Thyroid gland (tissue), 4 donors: ENCODE measurements at regions not wholly inside any gene's neighbourhood (a gene's known extent, or its start where the extent isn't known, plus 50 kb on each side); places are given as distances from the start of the nearest gene placed in this dataset.

Experiments used
- DNase-seq, 2 donors: peaks; one replicate each; pipeline ENCODE4 v3.0.0-alpha.2; 2019
- H3K27ac ChIP-seq, 3 donors: fragments of 200-600 bp; sonication (generic); 1 replicate in 2 of 3; 2 replicates in 1 of 3; pipeline ENCODE4 v1.5.1; 2016 to 2019; ENCODE audit warnings: mild to moderate bottlenecking in 1 of 3, moderate library complexity in 1 of 3
- H3K27me3 ChIP-seq: fragments of 200-600 bp; sonication (generic); one replicate; pipeline ENCODE4 v1.5.1; 2019
- H3K36me3 ChIP-seq, 2 donors: fragments of 200-600 bp; sonication (generic); one replicate each; pipeline ENCODE4 v1.5.1; 2016 to 2019
- H3K4me1 ChIP-seq, 2 donors: fragments of 200-600 bp; sonication (generic); one replicate each; pipeline ENCODE4 v1.5.1; 2017 to 2019
- H3K4me3 ChIP-seq, 3 donors: fragments of 200-600 bp; sonication (generic); replicated peaks in 1 of 3; 1 replicate in 2 of 3; 2 replicates in 1 of 3; pipeline ENCODE4 v1.5.1; 2016; ENCODE audit warnings: mild to moderate bottlenecking in 1 of 3
- H3K9me3 ChIP-seq: fragments of 200-600 bp; sonication (generic); one replicate; pipeline ENCODE4 v1.5.1; 2017
- CTCF ChIP-seq, 6 experiments: fragments of 200-600 bp in 3 of 6; fragments of 450-650 bp in 3 of 6; sonication (generic) in 3 of 6; IDR thresholded peaks; one replicate each; pipeline ENCODE4 v1.5.1; 2016 to 2019; ENCODE audit warnings: antibody characterized with exemption in 6 of 6, mild to moderate bottlenecking in 2 of 6, inconsistent platforms in 1 of 6, moderate library complexity in 1 of 6
- POLR2A ChIP-seq, 2 donors: fragments of 450-650 bp; IDR thresholded peaks; one replicate each; pipeline ENCODE4 v1.6.1; 2017; ENCODE audit warnings: antibody characterized with exemption in 2 of 2, mild to moderate bottlenecking in 2 of 2, moderate library complexity in 1 of 2
- WGBS, 2 donors: methylation state at CpG; one replicate each; pipeline ENCODE4 v1.1.5; 2017; 5-methylcytosine and 5-hydroxymethylcytosine counted together
- intact Hi-C: fragments of 100-400 bp; cut with DNase I; formaldehyde crosslinking; loops from one replicate; pipeline ENCODE4 v1.15.1; 2023

DNA sequence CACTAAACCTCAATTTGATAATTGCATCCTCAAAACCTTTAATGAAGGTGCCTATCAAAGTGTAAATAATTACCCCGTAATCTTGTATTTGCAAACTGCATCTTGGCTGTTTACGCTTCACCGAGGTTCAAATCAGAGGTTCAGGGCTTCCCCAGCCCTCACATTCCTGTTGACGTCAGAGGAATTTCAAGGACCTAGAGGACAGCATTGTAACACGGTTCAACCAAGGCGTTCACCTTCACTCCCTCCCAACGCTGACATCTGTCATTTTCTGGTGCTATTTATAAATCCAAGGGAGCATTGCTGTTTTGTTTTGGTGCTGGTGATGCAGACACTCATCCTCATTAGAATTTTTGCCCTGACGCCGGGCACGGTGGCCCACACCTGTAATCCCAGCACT, 691.6 kb upstream of the RBFOX1 start:
- Histone ChIP-seq H3K9me3 (no peaks in the 10 kb centered on the region), H3K36me3 (no peaks in the 10 kb centered on the region), H3K27me3 (no peaks in the 10 kb centered on the region), H3K4me3 (no peak overlapping the region), H3K4me1 (no peaks in the 10 kb centered on the region), H3K27ac (no peak overlapping the region)
- 35 to 40% methylated on average over 10 of the region's 10 CpGs for WGBS, 2 donors
- intact Hi-C loops = no loop called here
- DNase-seq = peak; percentile 15 to 17
- no peak for TF ChIP-seq CTCF (IDR thresholded peaks at IDR 0.05)
- TF ChIP-seq POLR2A (IDR thresholded peaks at IDR 0.05) = no peak

- Histone ChIP-seq H3K4me1 (no peaks in the 10 kb centered on the region), H3K36me3 (no peaks in the 10 kb centered on the region), H3K27me3 (no peaks in the 10 kb centered on the region), H3K27ac (no peak overlapping the region), H3K9me3 (no peaks in the 10 kb centered on the region), H3K4me3 (no peak overlapping the region)
- TF ChIP-seq CTCF (IDR thresholded peaks at IDR 0.05) = no peak
- TF ChIP-seq POLR2A (IDR thresholded peaks at IDR 0.05) = no peak
- 95 to 96% methylated on average over 4 of the region's 4 CpGs for WGBS, 2 donors
- intact Hi-C loops = no loop called here
- DNase-seq = no peak
Observed at GRCh38 chr16:6636457-6636856, 696.2 kb upstream of the RBFOX1 start.

- no peak overlapping the region for H3K4me3 ChIP-seq
- 88 to 94% methylated on average over 3 of the region's 3 CpGs for WGBS, 2 donors
- no peaks in the 10 kb centered on the region for H3K4me1 ChIP-seq
- intact Hi-C loops = no loop called here
- no peak for DNase-seq
- no peaks in the 10 kb centered on the region for H3K9me3 ChIP-seq
- no peaks in the 10 kb centered on the region for H3K36me3 ChIP-seq
- H3K27ac ChIP-seq = no peak overlapping the region
- no peaks in the 10 kb centered on the region for H3K27me3 ChIP-seq
- TF ChIP-seq POLR2A (IDR thresholded peaks at IDR 0.05) (no peak), CTCF (IDR thresholded peaks at IDR 0.05) (no peak)
Observed at GRCh38 chr16:6634151-6634550, 698.5 kb upstream of the RBFOX1 start.

GRCh38 chr16:6633456-6633855, 699.2 kb upstream of the RBFOX1 start:
- WGBS, 2 donors = 48 to 56% methylated on average over 5 of the region's 5 CpGs
- Histone ChIP-seq H3K9me3 (no peaks in the 10 kb centered on the region), H3K27ac (no peak overlapping the region), H3K27me3 (no peaks in the 10 kb centered on the region), H3K4me3 (no peak overlapping the region), H3K36me3 (no peaks in the 10 kb centered on the region), H3K4me1 (no peaks in the 10 kb centered on the region)
- TF ChIP-seq CTCF (IDR thresholded peaks at IDR 0.05) (no peak), POLR2A (IDR thresholded peaks at IDR 0.05) (no peak)
- intact Hi-C loops = no loop called here
- no peak for DNase-seq

DNA sequence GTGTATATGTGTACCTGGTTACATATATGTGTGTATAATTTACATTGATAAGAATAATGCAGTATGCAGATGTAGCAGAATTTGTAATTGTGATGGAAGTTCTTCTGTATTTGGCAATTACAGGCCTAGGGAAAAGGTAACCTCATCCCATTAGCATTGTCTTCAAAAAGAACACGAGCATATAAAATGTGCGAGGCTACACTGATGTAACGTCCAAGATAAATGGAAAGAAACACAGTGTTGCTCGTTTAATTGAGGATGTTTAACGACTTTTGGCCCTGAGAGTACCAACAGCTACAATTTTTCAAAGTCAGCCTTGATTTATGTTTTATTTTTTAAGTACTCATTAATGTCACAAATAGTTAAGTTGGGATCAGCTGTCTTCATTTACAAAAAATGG, 703.5 kb upstream of the RBFOX1 start:
- H3K27me3 ChIP-seq = no peaks in the 10 kb centered on the region
- H3K36me3 ChIP-seq = no peaks in the 10 kb centered on the region
- DNase-seq = no peak
- WGBS, 2 donors = 68 to 77% methylated on average over 5 of the region's 5 CpGs
- no peaks in the 10 kb centered on the region for H3K4me1 ChIP-seq
- TF ChIP-seq POLR2A (IDR thresholded peaks at IDR 0.05) (no peak), CTCF (IDR thresholded peaks at IDR 0.05) (no peak)
- H3K27ac ChIP-seq = no peak overlapping the region
- no peak overlapping the region for H3K4me3 ChIP-seq
- H3K9me3 ChIP-seq = no peaks in the 10 kb centered on the region
- intact Hi-C loops = no loop called here
